ENCODE measurements at regions not wholly inside any gene's neighbourhood (a gene's known extent, or its start where the extent isn't known, plus 50 kb on each side); places are given as distances from the start of the nearest gene placed in this dataset.

GRCh38 chr2:120432976-120433815, 87.3 kb downstream of the INHBB start:
- TF ChIP-seq CTCF (IDR thresholded peaks at IDR 0.05), result no peak
- no peak for TF ChIP-seq POLR2AphosphoS5 (IDR thresholded peaks at IDR 0.05)
